Large intestine (tissue), 3 donors: ENCODE measurements at regions not wholly inside any gene's neighbourhood (a gene's known extent, or its start where the extent isn't known, plus 50 kb on each side); places are given as distances from the start of the nearest gene placed in this dataset.

ENCODE experiments used
- DNase-seq, 2 donors: peaks; one replicate each; pipeline versions ENCODE4 v3.0.0 to v3.0.0-alpha.2; 2013
- H3K27ac ChIP-seq: one replicate; pipeline ENCODE4 v1.5.1; 2013; ENCODE audit warnings: low read length
- H3K27me3 ChIP-seq: 2 replicates; pipeline ENCODE4 v1.6.1; 2013; ENCODE audit warnings: low read length; ENCODE audit not compliant: control insufficient read depth, insufficient read depth
- H3K36me3 ChIP-seq: 2 replicates; pipeline ENCODE4 v1.6.1; 2013; ENCODE audit warnings: low read length; ENCODE audit not compliant: control insufficient read depth, insufficient read depth
- H3K4me1 ChIP-seq: one replicate; pipeline ENCODE4 v1.6.1; 2013; ENCODE audit warnings: low read length; ENCODE audit not compliant: control insufficient read depth, insufficient read depth
- H3K4me3 ChIP-seq: one replicate; pipeline ENCODE4 v1.5.1; 2013; ENCODE audit warnings: low read length
- H3K9me3 ChIP-seq: one replicate; pipeline ENCODE4 v1.6.1; 2013; ENCODE audit warnings: mild to moderate bottlenecking, low read depth, low read length, moderate library complexity; ENCODE audit not compliant: control insufficient read depth
- WGBS: methylation state at CpG from one replicate; pipeline ENCODE4 v1.1.5; 2013; ENCODE audit warnings: low lambda C conversion rate; ENCODE audit not compliant: insufficient coverage; 5-methylcytosine and 5-hydroxymethylcytosine counted together

DNA sequence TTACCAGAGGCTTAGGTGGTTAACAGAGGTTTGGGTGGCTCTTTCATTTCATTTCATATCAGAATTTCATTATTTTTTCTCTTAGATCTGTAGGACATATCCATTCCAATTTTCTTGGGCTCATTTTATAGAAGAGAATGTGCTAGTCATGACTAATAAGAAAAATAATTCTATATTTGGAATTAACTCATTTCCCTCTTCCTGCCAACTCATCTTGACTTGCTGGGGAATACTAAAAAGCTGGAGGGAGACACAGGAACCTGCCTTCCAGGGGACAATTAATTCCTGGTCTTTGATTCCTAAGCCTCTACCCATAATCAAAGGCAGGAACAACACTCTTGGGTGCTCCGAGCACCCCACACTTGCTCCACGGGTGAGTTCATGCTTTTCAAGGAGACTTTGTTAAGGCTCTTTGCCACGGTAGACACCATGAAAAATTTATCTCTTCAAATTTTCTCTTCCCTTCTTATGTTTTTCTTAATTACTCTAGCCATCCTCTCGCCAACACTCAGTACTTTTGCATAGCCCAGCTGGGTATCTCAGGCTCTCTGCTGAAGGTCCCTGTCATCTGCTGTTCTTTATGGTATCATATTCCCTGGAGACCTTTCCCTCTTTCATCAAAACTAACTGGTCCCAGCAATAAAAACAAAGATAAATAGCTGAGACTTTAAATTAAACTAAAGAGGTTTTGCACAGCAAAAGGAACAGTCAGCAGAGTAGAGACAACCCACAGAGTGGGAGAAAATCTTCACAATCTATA lies 273.9 kb downstream of the NPR3 start:
- H3K27me3 ChIP-seq = no peaks in the 10 kb centered on the region
- no peak for DNase-seq
- H3K9me3 ChIP-seq = no peaks in the 10 kb centered on the region
- H3K27ac ChIP-seq = no peak overlapping the region
- H3K4me1 ChIP-seq = no peaks in the 10 kb centered on the region
- H3K4me3 ChIP-seq = no peak overlapping the region
- 80% methylated on average over 1 of the region's 4 CpGs for WGBS
- H3K36me3 ChIP-seq = no peaks in the 10 kb centered on the region

DNA sequence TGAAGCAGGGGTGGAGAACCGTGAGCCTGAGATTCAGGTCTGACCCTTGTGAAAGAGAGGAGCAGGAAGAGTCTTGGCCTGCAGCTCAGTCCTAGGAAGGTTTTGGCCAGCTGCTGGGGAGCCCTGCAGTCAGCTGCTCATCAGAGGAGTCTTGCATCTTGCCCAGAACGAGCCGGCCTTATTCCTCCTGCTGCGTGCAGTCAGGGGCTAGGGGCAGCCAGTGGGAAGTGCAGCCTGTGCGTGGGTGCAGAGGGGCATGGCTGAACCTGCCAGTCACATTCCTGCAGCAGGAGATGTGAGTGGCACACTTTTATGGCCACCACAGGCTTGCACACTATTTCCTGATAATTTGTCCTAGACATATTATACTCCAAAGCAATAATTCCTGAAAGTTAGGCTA lies 278.7 kb downstream of the NPR3 start:
- H3K36me3 ChIP-seq = no peaks in the 10 kb centered on the region
- no peak for DNase-seq
- no peaks in the 10 kb centered on the region for H3K9me3 ChIP-seq
- H3K4me1 ChIP-seq = no peaks in the 10 kb centered on the region
- H3K27ac ChIP-seq = no peak overlapping the region
- no peak overlapping the region for H3K4me3 ChIP-seq
- no CpG with 5 or more reads among the region's 5 CpGs for WGBS
- H3K27me3 ChIP-seq = no peaks in the 10 kb centered on the region

DNA sequence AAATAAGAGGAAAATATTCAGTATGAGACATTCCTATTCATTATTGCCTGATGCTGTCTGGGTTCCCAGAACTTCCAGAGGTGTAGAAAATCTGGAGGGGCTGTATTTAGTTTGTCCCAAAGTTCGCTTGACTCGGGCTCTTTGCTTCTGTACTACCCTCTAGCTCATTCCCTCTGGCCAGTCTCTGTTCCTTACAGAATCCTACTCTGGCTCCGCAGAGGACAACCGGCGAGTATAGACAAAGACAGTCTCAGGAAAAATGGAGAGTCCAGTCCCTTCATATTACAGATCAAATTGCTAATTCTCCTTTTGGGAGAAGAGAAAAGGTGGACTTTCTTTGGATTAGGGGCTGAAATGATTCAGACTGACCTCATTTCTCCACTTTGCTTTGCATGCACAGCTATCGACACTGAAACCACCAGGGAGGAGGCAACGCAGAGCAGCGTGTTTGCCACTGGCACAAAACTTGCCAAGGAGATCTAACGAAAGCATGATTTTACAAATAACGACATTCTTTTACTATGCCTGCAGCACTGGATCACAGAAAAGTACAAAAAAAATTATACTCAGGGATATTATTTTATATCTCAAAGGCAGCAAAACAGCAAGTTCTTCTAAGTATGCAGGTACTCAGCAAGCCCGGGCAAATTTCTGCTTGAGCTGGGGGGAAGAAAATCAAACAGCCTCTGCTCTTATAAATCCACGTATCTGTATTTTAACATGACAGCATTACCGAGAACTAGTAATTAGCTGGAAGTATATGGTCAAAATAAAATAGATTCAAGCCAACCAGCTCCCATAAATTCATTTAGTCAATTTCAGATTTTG lies 279.7 kb downstream of the NPR3 start:
- H3K9me3 ChIP-seq = no peaks in the 10 kb centered on the region
- no peak for DNase-seq
- H3K4me1 ChIP-seq = no peaks in the 10 kb centered on the region
- no peaks in the 10 kb centered on the region for H3K36me3 ChIP-seq
- H3K4me3 ChIP-seq = no peak overlapping the region
- WGBS = 80% methylated on average over 1 of the region's 13 CpGs
- H3K27ac ChIP-seq = no peak overlapping the region
- no peaks in the 10 kb centered on the region for H3K27me3 ChIP-seq

DNA sequence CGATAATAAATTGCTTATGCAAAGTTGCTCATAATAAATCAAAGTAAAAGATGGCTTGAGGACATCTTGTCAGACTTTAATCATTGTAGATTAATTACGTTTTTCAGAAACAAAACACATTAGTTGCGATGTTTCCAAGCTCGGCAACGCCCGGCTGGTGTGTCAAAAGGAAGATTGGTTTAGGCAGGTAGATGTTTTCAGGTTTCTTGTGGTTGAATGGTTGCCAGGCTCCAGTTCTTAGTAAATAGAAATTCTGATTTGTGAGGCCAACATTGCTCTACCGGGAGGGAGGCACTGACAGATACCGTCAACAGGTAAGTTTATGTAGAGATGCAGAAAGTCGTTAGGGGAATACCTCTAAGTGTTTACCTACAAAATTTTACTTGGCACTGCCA lies 280.3 kb downstream of the NPR3 start:
- H3K27me3 ChIP-seq = no peaks in the 10 kb centered on the region
- no peaks in the 10 kb centered on the region for H3K36me3 ChIP-seq
- DNase-seq = no peak
- H3K27ac ChIP-seq = no peak overlapping the region
- H3K4me1 ChIP-seq = no peaks in the 10 kb centered on the region
- no peak overlapping the region for H3K4me3 ChIP-seq
- H3K9me3 ChIP-seq = no peaks in the 10 kb centered on the region
- 88% methylated on average over 5 of the region's 9 CpGs for WGBS

DNA sequence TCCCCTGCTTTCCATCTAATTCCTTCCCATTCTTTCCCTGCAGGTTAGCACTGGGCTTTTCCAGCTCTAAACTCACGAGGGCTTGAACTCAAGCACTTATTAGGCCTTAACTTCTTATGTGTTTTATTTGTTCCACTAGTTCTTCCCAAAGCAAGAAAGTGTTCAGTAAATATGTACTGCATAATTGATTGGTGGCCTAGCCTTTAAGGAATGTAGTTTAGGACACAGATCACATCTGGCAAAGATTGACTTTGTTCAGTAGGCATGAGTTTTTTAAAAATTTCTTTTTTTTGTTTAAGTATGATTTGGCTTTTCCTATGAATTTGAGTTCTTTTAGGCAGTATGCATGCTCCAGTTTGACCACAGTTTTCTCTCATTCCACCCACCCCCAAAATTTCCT lies 285.2 kb downstream of the NPR3 start:
- no peak overlapping the region for H3K4me3 ChIP-seq
- no peak overlapping the region for H3K27ac ChIP-seq
- no peaks in the 10 kb centered on the region for H3K36me3 ChIP-seq
- DNase-seq = no peak
- no peaks in the 10 kb centered on the region for H3K9me3 ChIP-seq
- H3K4me1 ChIP-seq = no peaks in the 10 kb centered on the region
- no peaks in the 10 kb centered on the region for H3K27me3 ChIP-seq
- WGBS = no CpG with 5 or more reads among the region's 1 CpG

DNA sequence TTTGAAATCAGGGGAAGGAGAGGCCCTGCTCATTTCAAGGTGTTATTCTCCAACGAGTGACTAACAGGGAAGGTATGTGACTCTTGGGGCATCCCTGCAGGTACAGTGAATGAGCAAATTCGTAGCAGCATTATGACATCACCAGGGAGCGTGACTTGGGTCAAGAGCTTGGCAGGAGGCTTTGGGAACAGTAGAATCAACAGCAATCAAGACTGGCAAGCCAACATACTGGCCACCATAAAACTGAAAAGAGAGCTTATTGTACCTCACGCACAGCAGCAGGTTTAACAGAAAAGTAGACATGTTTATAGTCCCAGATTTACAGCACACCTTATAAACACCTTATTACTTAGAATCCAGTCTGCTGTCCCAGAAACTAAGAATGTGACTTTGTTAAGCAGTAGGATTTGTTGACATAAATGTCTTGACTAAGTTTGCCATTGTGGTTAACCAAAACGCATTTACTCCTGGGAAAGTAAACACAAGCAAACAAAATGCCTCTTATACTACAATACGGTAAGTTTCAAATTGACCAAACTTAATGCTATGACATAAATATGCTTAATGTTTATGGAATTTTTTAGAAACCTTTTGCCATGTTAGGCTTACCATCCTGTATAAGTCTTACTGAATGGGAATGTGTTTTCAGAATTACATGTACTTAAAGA lies 297.8 kb downstream of the NPR3 start:
- WGBS = 60% methylated on average over 2 of the region's 6 CpGs
- DNase-seq = no peak

DNA sequence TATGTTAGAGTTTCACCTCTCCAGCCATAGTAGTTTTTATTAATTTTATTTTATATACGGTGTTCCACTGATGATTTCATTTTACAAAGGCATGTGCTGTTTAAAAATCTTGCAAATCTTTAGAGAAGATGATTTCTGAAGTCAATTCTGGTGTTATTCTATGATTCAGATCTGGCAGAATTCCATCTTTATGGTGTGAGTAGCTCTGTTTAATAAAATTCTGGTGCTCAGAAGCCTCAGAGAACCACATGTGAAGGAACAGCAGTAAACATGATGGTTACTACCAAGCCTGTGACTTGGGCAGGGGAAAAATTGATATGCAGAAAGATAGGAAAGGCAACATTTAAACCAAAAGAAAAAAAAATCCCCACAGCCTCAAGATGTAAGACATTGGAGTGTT lies 299.7 kb downstream of the NPR3 start:
- no CpG with 5 or more reads among the region's 1 CpG for WGBS
- H3K9me3 ChIP-seq = no peaks in the 10 kb centered on the region
- no peak overlapping the region for H3K27ac ChIP-seq
- H3K4me3 ChIP-seq = no peak overlapping the region
- no peak for DNase-seq
- no peaks in the 10 kb centered on the region for H3K4me1 ChIP-seq
- H3K27me3 ChIP-seq = no peaks in the 10 kb centered on the region
- H3K36me3 ChIP-seq = no peaks in the 10 kb centered on the region

More for the DNA sequence above, 297.8 kb downstream of the NPR3 start:
- no peak overlapping the region for H3K4me3 ChIP-seq
- H3K4me1 ChIP-seq = no peaks in the 10 kb centered on the region
- no peak overlapping the region for H3K27ac ChIP-seq
- H3K9me3 ChIP-seq = no peaks in the 10 kb centered on the region
- H3K36me3 ChIP-seq = no peaks in the 10 kb centered on the region
- H3K27me3 ChIP-seq = no peaks in the 10 kb centered on the region

DNA sequence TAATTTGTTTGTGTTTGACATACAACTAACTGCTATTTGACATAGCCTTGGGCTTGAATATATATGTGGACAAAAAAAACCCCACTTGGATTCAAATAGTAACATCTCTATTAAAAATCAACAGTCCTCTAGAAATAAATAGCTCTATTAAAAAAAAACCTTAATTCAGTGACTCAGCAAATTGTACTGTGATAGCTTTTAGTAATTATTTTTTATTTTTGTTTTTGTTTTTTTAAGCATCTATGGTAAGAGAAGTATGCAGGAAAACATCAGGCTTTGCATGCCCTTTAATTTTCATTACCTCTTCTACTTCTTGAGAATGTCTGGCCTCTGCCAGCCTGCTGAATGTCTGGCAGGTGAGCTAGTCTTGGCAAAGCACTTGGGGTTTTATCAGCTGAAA lies 300.7 kb downstream of the NPR3 start:
- Histone ChIP-seq H3K27ac (no peak overlapping the region), H3K36me3 (no peaks in the 10 kb centered on the region), H3K4me3 (no peak overlapping the region), H3K9me3 (no peaks in the 10 kb centered on the region), H3K4me1 (no peaks in the 10 kb centered on the region), H3K27me3 (no peaks in the 10 kb centered on the region)
- no peak for DNase-seq

DNA sequence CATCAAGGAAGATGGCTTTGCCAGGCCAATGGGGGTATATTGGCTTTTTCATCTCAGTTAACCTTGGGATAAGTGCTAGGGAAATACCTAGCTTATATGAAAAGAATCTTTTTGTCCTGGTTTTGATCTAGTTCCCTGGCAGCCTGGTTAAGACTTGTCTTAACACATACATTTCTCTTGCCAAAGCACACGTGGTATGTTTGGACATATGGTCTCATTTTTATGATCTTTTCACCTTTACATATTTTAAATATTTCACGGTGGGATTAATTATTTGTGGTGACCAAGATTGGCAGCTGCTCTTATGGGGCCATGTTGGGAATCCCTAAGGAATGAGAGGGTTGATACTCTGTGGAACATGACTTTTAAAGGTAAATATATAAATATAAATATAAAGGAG lies 312.5 kb downstream of the NPR3 start:
- H3K27me3 ChIP-seq = no peaks in the 10 kb centered on the region
- no peaks in the 10 kb centered on the region for H3K4me1 ChIP-seq
- H3K36me3 ChIP-seq = no peaks in the 10 kb centered on the region
- no peak for DNase-seq
- H3K4me3 ChIP-seq = no peak overlapping the region
- 38% methylated on average over 1 of the region's 2 CpGs for WGBS
- H3K9me3 ChIP-seq = no peaks in the 10 kb centered on the region
- H3K27ac ChIP-seq = no peak overlapping the region

DNA sequence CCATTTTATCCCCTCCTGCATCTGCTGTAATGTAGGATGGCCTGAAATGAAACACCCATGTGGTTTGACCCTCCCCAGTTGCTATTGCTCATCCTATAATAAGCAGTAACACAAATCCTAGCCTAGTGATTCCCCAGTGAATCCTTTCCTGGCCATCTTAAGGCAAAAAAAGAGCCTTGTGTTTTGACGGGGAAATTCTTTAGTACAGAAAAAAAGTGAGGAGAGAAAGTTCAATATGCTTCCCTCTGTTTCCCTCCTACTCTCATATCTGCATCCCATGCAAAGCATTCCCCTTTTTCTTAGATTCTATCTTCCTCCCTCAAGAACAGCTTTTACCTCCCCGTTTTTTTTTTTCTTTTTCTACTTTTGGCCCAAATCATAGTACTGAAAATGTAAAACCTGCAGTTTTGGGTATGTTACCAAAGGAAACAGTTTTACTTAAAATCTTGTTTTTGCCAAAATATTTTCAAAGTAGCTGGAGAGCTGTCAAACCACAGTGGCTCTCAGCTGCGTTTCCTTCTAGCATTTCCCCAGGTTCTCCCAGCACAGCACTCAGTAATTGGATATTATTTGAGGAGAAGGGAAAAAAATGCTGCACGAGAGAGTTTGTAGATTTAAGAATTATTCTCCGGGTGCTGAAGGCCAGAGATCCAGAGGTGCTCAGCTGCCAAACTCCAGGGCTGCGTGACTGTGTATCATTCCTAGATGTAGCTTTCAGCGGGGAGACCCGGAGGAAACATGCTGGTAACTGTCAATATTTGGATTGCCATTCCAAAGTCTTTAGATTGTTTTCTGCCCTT lies 321.4 kb downstream of the NPR3 start:
- WGBS = no CpG with 5 or more reads among the region's 8 CpGs
- no peak overlapping the region for H3K27ac ChIP-seq
- no peaks in the 10 kb centered on the region for H3K36me3 ChIP-seq
- H3K4me3 ChIP-seq = no peak overlapping the region
- peaks cover 2% of the 10 kb centered on the region for H3K9me3 ChIP-seq
- no peaks in the 10 kb centered on the region for H3K4me1 ChIP-seq
- no peak for DNase-seq
- H3K27me3 ChIP-seq = no peaks in the 10 kb centered on the region
